ENCODE measurements at regions not wholly inside any gene's neighbourhood (a gene's known extent, or its start where the extent isn't known, plus 50 kb on each side); places are given as distances from the start of the nearest gene placed in this dataset.

DNA sequence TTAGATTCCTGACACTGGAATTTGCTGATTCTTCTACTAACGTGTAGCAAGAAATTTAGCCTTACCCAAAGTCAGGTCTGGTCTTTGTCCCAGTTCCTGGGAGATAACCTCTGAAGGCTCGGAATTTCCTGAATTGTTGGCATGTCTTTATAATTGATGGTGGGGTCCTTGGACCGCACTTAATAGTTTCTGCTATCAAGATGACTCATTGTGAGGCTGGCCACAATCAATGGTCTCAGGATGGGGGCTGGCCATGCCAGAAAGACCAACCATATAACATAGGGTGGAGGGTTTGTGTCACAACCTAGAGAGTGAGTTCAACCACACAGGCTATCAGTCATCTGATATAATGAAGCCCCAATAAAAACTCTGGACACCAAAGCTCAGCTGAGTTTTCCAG is 259.7 kb downstream of the DAD1 start:
- Histone ChIP-seq H3K4me1 (no peaks in the 10 kb centered on the region), H3K4me3 (replicated peaks in 1 of 3) (no peak overlapping the region), H3K36me3 (no peaks in the 10 kb centered on the region), H3K9me3 (no peaks in the 10 kb centered on the region), H3K27ac (no peak overlapping the region), H3K27me3 (no peaks in the 10 kb centered on the region)
- TF ChIP-seq, protein P1, sequence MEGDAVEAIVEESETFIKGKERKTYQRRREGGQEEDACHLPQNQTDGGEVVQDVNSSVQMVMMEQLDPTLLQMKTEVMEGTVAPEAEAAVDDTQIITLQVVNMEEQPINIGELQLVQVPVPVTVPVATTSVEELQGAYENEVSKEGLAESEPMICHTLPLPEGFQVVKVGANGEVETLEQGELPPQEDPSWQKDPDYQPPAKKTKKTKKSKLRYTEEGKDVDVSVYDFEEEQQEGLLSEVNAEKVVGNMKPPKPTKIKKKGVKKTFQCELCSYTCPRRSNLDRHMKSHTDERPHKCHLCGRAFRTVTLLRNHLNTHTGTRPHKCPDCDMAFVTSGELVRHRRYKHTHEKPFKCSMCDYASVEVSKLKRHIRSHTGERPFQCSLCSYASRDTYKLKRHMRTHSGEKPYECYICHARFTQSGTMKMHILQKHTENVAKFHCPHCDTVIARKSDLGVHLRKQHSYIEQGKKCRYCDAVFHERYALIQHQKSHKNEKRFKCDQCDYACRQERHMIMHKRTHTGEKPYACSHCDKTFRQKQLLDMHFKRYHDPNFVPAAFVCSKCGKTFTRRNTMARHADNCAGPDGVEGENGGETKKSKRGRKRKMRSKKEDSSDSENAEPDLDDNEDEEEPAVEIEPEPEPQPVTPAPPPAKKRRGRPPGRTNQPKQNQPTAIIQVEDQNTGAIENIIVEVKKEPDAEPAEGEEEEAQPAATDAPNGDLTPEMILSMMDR (IDR thresholded peaks at IDR 0.05): no peak
- TF ChIP-seq POLR2A (IDR thresholded peaks at IDR 0.05): no peak
- DNase-seq: no peak
- WGBS, 2 donors: 61 to 88% methylated on average over 3 of the region's 3 CpGs
- intact Hi-C loops (cut with DNase I): no loop called here

DNA sequence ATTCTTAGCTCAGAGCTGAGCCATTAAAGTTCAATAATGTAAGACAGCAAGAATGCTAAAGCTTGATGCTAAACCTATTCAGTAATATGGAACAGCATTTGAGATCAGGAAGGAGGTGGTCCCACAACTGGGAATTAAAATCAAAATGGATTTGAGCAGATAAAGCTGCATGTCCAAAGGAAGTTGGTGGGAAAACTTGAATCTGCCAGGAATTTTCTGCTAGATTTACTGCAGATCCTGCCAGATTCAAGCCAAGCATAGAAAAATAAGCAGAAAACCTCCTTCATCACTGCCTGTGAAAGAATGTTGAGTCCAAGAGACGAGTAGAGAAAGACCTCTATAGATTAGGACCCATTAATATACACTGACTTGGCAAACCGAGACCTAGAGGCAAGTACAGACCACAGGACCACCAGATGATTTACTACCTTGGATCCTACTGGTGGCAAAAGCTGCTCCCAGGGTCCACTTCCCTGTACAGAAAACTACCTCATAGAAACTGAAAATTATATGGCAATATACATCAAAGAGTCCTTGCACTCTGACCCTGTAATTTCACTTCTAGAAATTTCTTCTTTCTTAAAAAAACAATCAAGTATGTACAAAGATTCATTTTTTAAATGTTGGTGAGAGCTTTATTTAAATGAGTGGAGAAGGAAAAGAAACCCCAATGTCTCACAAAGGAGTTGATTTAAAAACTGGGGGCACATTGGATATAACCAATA is 263.2 kb downstream of the DAD1 start:
- WGBS, 2 donors: 64 to 72% methylated on average over 2 of the region's 2 CpGs
- H3K27ac ChIP-seq: no peak overlapping the region
- no peaks in the 10 kb centered on the region for H3K4me1 ChIP-seq
- H3K4me3 ChIP-seq (replicated peaks in 1 of 3): no peak overlapping the region
- no peaks in the 10 kb centered on the region for H3K27me3 ChIP-seq
- intact Hi-C loops (cut with DNase I): no loop called here
- no peak for DNase-seq
- H3K36me3 ChIP-seq: no peaks in the 10 kb centered on the region
- no peaks in the 10 kb centered on the region for H3K9me3 ChIP-seq
- TF ChIP-seq, protein P1 (IDR thresholded peaks at IDR 0.05): no peak
- no peak for TF ChIP-seq POLR2A (IDR thresholded peaks at IDR 0.05)

DNA sequence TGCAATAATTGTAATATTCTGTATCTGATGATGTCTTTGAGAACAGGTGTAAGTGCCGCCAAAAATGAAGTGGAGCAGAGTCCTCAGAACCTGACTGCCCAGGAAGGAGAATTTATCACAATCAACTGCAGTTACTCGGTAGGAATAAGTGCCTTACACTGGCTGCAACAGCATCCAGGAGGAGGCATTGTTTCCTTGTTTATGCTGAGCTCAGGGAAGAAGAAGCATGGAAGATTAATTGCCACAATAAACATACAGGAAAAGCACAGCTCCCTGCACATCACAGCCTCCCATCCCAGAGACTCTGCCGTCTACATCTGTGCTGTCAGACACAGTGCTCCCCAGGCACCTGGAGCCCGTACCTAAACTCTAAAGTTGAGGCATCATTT is 268.7 kb downstream of the DAD1 start:
- H3K27me3 ChIP-seq: no peaks in the 10 kb centered on the region
- WGBS, 2 donors: 49 to 62% methylated on average over 4 of the region's 4 CpGs
- H3K27ac ChIP-seq: no peak overlapping the region
- H3K36me3 ChIP-seq: no peaks in the 10 kb centered on the region
- intact Hi-C loops (cut with DNase I): loop anchor here (5.0 kb wide), 1 partner anchor 62 kb away; no protein-coding TSS in a partner anchor
- DNase-seq: no peak
- H3K4me3 ChIP-seq (replicated peaks in 1 of 3): no peak overlapping the region
- no peak for TF ChIP-seq POLR2A (IDR thresholded peaks at IDR 0.05)
- TF ChIP-seq, protein P1 (IDR thresholded peaks at IDR 0.05): no peak
- no peaks in the 10 kb centered on the region for H3K9me3 ChIP-seq
- no peaks in the 10 kb centered on the region for H3K4me1 ChIP-seq

DNA sequence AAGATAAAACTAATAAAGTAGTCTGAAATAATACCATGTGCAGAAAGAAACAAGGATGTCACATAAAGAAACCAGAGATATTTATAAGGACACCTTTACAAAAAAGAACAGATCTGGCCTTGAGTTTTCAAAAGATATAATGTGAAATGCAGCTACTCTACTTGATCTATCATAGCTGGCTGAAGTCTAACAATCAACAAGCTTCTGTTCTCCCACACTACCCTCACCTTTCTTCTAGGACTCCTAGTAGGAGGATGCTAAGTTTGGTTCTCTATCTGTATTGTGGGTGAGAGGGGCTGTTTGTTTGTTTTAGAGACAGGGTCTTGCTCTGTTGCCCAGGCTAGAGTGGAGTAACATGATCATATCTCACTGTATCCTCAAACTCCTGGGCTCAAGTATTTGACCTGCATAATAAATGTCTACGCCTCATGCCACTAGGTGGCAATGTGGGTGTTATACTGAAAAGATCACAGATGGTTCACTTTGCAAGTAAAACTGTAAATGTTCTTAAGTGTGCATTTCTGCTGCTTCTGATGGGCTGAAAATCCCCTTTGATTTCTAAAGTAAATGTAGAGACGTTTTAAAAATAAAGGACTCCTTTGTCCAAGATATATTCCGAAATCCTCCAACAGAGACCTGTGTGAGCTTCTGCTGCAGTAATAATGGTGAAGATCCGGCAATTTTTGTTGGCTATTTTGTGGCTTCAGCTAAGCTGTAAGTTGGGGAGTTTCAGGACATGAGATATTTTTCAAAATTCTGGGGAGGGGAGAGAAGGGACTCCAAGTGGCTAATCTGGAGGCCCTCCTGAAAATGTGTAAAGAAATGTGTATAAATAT is 269.3 kb downstream of the DAD1 start:
- intact Hi-C loops (cut with DNase I): loop anchor here (5.0 kb wide), 2 partner anchors 63 to 153 kb away; no protein-coding TSS in a partner anchor
- no peaks in the 10 kb centered on the region for H3K36me3 ChIP-seq
- peak; percentile 74 to 78 for DNase-seq
- H3K4me1 ChIP-seq: no peaks in the 10 kb centered on the region
- no peak overlapping the region for H3K4me3 ChIP-seq (replicated peaks in 1 of 3)
- H3K27me3 ChIP-seq: no peaks in the 10 kb centered on the region
- H3K9me3 ChIP-seq: no peaks in the 10 kb centered on the region
- no peak for TF ChIP-seq POLR2A (IDR thresholded peaks at IDR 0.05)
- TF ChIP-seq, protein P1 (IDR thresholded peaks at IDR 0.05): peak; percentile 24 to 79 (median 68)
- H3K27ac ChIP-seq: no peak overlapping the region
- WGBS, 2 donors: 29 to 32% methylated on average over 4 of the region's 4 CpGs

DNA sequence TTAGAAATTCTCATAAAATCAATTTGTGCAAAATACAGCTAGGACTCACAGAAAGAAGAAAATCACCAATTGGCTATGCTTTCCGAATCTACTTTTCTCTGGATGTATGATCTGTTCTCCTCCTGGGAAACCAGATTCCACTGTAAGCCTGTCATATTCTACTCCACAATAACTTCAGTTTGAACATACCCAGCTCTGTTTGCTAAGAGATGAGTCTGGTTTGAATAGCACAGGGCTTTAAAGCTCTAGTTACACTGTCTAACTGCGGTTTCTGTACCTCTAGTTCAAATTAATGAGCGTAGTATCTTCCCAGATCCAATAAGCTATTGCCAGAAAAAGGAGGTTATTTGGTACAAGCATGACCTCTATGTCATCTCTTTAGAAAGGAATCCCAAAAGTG is 270.1 kb downstream of the DAD1 start:
- Histone ChIP-seq H3K36me3 (no peaks in the 10 kb centered on the region), H3K9me3 (no peaks in the 10 kb centered on the region), H3K4me1 (no peaks in the 10 kb centered on the region), H3K27ac (no peak overlapping the region), H3K4me3 (replicated peaks in 1 of 3) (no peak overlapping the region), H3K27me3 (no peaks in the 10 kb centered on the region)
- TF ChIP-seq, protein P1 (IDR thresholded peaks at IDR 0.05): no peak
- no peak for TF ChIP-seq POLR2A (IDR thresholded peaks at IDR 0.05)
- intact Hi-C loops (cut with DNase I): loop anchor here (5.0 kb wide), 1 partner anchor 153 kb away; no protein-coding TSS in a partner anchor
- DNase-seq: no peak
- WGBS, 2 donors: 54 to 81% methylated on average over 3 of the region's 3 CpGs
